ENCODE measurements at regions not wholly inside any gene's neighbourhood (a gene's known extent, or its start where the extent isn't known, plus 50 kb on each side); places are given as distances from the start of the nearest gene placed in this dataset.

DNA sequence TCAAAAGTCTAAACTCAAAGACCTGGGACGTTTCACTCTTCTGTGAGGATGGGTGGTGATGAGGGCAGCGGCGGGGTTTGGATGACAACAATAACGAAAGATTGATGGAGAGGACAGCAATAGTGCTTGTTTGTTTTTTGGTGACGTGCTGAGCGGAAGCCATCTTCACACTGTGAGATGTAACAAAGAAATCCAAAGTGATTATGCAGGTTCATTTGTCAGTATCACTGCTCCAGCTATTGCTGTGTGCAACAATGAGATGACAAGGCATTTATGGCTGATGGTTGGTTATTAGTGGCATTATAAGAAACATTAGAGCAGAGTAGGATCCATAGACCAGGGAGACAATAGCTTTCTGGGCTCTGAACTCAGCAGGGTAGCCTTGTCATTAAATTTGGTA lies 306.7 kb downstream of the RNF144B start:
- POLR2A ChIA-PET, result no interaction called here
- no peak overlapping the region for H3K4me2 ChIP-seq (ENCODE audit: insufficient read depth, low read length)
- intact Hi-C loops (cut with micrococcal nuclease), result no loop called here
- H4K20me1 ChIP-seq (replicated peaks; ENCODE audit: control insufficient read depth, extremely low read depth, insufficient read depth, low read length), result no peaks in the 10 kb centered on the region
- H3K9ac ChIP-seq (replicated peaks; ENCODE audit: extremely low read depth, insufficient read depth, low read length), result no peak overlapping the region
- BruUV-seq (replicated peaks), result no TSS peak
- H3K27me3 ChIP-seq (ENCODE audit: control insufficient read depth in 2 of 2, insufficient read depth in 2 of 2, low read length in 2 of 2), result no peaks in the 10 kb centered on the region
- H3K4me3 ChIP-seq (replicated peaks in 1 of 3; ENCODE audit: insufficient read depth in 1 of 3, low read depth in 1 of 3, low read length in 3 of 3), result no peak overlapping the region
- dilution Hi-C loops (cut with MboI; ENCODE audit: extremely low pct_ligation_motif_present, low sequenced_read_pairs), result no loop called here
- DNase-seq (ENCODE audit: low read depth, low spot score) (no peak), FAIRE-seq (no peak)
- H2AFZ ChIP-seq (ENCODE audit: low read depth, low read length), result no peak overlapping the region
- CTCF ChIA-PET, result no interaction called here
- TF ChIP-seq JUN (IDR thresholded peaks at IDR 0.05; ENCODE audit: borderline replicate concordance, insufficient read depth, insufficient read length, low read depth) (no peak), GATA2 (IDR thresholded peaks at IDR 0.05; ENCODE audit: insufficient read depth, insufficient read length, low read depth, low read length) (no peak), CTCF (IDR thresholded peaks at IDR 0.05; ENCODE audit: extremely low read depth in 1 of 2, insufficient read depth in 1 of 2, low read depth in 1 of 2, low read length in 2 of 2) (no peak), FOS (IDR thresholded peaks at IDR 0.05; ENCODE audit: borderline replicate concordance, insufficient read depth, low read length) (no peak)
- TF ChIP-seq, protein P1, sequence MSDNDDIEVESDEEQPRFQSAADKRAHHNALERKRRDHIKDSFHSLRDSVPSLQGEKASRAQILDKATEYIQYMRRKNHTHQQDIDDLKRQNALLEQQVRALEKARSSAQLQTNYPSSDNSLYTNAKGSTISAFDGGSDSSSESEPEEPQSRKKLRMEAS (IDR thresholded peaks at IDR 0.05; ENCODE audit: insufficient read depth, insufficient read length), result no peak
- no peak overlapping the region for H3K27ac ChIP-seq (ENCODE audit: insufficient read depth, low read depth, low read length)
- no peaks in the 10 kb centered on the region for H3K9me1 ChIP-seq (replicated peaks; ENCODE audit: control insufficient read depth, extremely low read depth, insufficient read depth, low read length)
- H3K36me3 ChIP-seq (ENCODE audit: control insufficient read depth in 2 of 2, extremely low read depth in 1 of 2, insufficient read depth in 2 of 2, low read length in 2 of 2), result no peaks in the 10 kb centered on the region
- no peaks in the 10 kb centered on the region for H3K9me3 ChIP-seq (replicated peaks; ENCODE audit: control insufficient read depth, insufficient read depth, low read length)
- H3K4me1 ChIP-seq (ENCODE audit: control insufficient read depth, extremely low read depth, insufficient read depth, low read length), result no peaks in the 10 kb centered on the region
- H3K79me2 ChIP-seq (ENCODE audit: control insufficient read depth, insufficient read depth, low read length), result no peaks in the 10 kb centered on the region

GRCh38 chr6:18703546-18703945 lies 316.4 kb downstream of the RNF144B start:
- Histone ChIP-seq H2AFZ (ENCODE audit: low read depth, low read length) (no peak overlapping the region), H3K9me3 (replicated peaks; ENCODE audit: control insufficient read depth, insufficient read depth, low read length) (no peaks in the 10 kb centered on the region), H3K27ac (ENCODE audit: insufficient read depth, low read depth, low read length) (no peak overlapping the region), H3K4me1 (ENCODE audit: control insufficient read depth, extremely low read depth, insufficient read depth, low read length) (no peaks in the 10 kb centered on the region), H4K20me1 (replicated peaks; ENCODE audit: control insufficient read depth, extremely low read depth, insufficient read depth, low read length) (no peaks in the 10 kb centered on the region), H3K9ac (replicated peaks; ENCODE audit: extremely low read depth, insufficient read depth, low read length) (no peak overlapping the region), H3K4me2 (ENCODE audit: insufficient read depth, low read length) (no peak overlapping the region), H3K27me3 (ENCODE audit: control insufficient read depth in 2 of 2, insufficient read depth in 2 of 2, low read length in 2 of 2) (no peaks in the 10 kb centered on the region), H3K9me1 (replicated peaks; ENCODE audit: control insufficient read depth, extremely low read depth, insufficient read depth, low read length) (no peaks in the 10 kb centered on the region), H3K4me3 (replicated peaks in 1 of 3; ENCODE audit: insufficient read depth in 1 of 3, low read depth in 1 of 3, low read length in 3 of 3) (no peak overlapping the region), H3K36me3 (ENCODE audit: control insufficient read depth in 2 of 2, extremely low read depth in 1 of 2, insufficient read depth in 2 of 2, low read length in 2 of 2) (no peaks in the 10 kb centered on the region), H3K79me2 (ENCODE audit: control insufficient read depth, insufficient read depth, low read length) (no peaks in the 10 kb centered on the region)
- FAIRE-seq (no peak), DNase-seq (ENCODE audit: low read depth, low spot score) (no peak)
- TF ChIP-seq MYC (IDR thresholded peaks at IDR 0.05; ENCODE audit: low read depth, low read length) (no peak), CTCF (IDR thresholded peaks at IDR 0.05; ENCODE audit: extremely low read depth in 1 of 2, insufficient read depth in 1 of 2, low read depth in 1 of 2, low read length in 2 of 2) (no peak), POLR2A (IDR thresholded peaks at IDR 0.05; ENCODE audit: low read depth, low read length) (no peak), FOS (IDR thresholded peaks at IDR 0.05; ENCODE audit: borderline replicate concordance, insufficient read depth, low read length) (no peak), JUN (IDR thresholded peaks at IDR 0.05; ENCODE audit: borderline replicate concordance, insufficient read depth, insufficient read length, low read depth) (no peak), GATA2 (IDR thresholded peaks at IDR 0.05; ENCODE audit: insufficient read depth, insufficient read length, low read depth, low read length) (no peak), EZH2 (IDR thresholded peaks at IDR 0.05; ENCODE audit: borderline replicate concordance, low read depth, low read length, severe bottlenecking) (no peak), POLR2AphosphoS5 (IDR thresholded peaks at IDR 0.05; ENCODE audit: insufficient read depth, low read depth, low read length) (no peak)
- TF ChIP-seq, protein P1 (IDR thresholded peaks at IDR 0.05; ENCODE audit: insufficient read depth, insufficient read length), result no peak
- dilution Hi-C loops (cut with MboI; ENCODE audit: extremely low pct_ligation_motif_present, low sequenced_read_pairs) (no loop called here), intact Hi-C loops (cut with micrococcal nuclease) (no loop called here)
- CTCF ChIA-PET, result no interaction called here
- BruUV-seq (replicated peaks), result no TSS peak
- POLR2A ChIA-PET, result no interaction called here

Data from endothelial cell of umbilical vein (primary cell).